ENCODE measurements at regions not wholly inside any gene's neighbourhood (a gene's known extent, or its start where the extent isn't known, plus 50 kb on each side); places are given as distances from the start of the nearest gene placed in this dataset.

DNA sequence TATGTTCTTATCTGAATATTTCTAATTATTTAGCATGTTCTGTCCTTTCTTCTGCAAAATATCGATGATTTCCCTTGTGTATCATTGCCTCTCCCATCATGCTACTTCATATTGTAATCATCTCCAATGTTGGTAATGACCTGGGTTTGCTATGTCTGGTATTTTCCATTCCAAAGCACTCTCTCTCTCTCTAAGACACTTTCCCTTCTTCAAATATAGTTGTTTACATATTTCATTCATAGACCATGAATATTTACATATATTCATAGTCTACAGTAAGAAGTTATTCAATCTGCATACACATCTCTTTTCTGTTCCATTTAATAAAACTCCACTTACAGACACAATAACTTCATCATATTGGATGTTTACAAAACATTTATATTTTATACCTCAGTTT is 1516.5 kb upstream of the FLRT2 start:
- Histone ChIP-seq H3K9me3 (ENCODE audit: control insufficient read depth in 1 of 2, insufficient read depth in 1 of 2, low read length in 2 of 2) (no peaks in the 10 kb centered on the region), H3K27ac (ENCODE audit: low read depth in 1 of 2, low read length in 2 of 2) (no peak overlapping the region), H3K4me1 (ENCODE audit: insufficient read depth, low read length) (no peaks in the 10 kb centered on the region), H3K27me3 (ENCODE audit: control insufficient read depth in 1 of 2, insufficient read depth in 2 of 2, low read length in 2 of 2) (no peaks in the 10 kb centered on the region), H3K36me3 (ENCODE audit: insufficient read depth, low read length) (no peaks in the 10 kb centered on the region), H3K4me3 (ENCODE audit: low read length) (no peak overlapping the region)
- Mint-ChIP-seq H3K4me3 (no peak overlapping the region), H3K4me1 (ENCODE audit: low read depth) (no peaks in the 10 kb centered on the region), H3K9me3 (peaks cover 9% of the 10 kb centered on the region), H3K27me3 (no peaks in the 10 kb centered on the region), H3K36me3 (ENCODE audit: low read depth) (no peaks in the 10 kb centered on the region), H3K27ac (no peak overlapping the region)
- CTCF ChIA-PET: no interaction called here
- ATAC-seq (ENCODE audit: poor library complexity) (no peak), DNase-seq (no peak)
- POLR2A ChIA-PET: no interaction called here
- intact Hi-C loops (cut with DNase I, micrococcal nuclease): no loop called here
- no peak for TF ChIP-seq CTCF (IDR thresholded peaks at IDR 0.05)

DNA sequence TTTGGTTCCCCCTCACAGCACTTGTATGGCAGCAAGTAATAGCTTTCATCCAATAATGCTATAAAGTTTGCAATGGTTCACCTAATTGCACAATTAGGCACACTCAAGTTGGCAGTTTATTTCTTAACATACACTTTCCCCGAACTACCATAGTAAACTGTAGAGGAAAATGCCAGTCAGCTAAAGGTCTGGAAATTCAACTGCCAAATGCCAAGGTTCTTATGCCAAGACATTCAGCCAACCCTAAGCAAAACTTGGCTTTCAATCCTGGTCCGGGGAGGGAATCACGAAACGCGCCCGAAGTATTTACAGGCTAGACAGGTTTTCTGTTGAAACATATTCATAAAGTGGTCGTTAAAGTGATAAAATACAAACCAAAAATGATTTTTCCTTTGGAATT is 1512.4 kb upstream of the FLRT2 start:
- ChIA-PET CTCF (no interaction called here), POLR2A (no interaction called here)
- Histone ChIP-seq H3K9me3 (ENCODE audit: control insufficient read depth in 1 of 2, insufficient read depth in 1 of 2, low read length in 2 of 2) (no peaks in the 10 kb centered on the region), H3K27ac (ENCODE audit: low read depth in 1 of 2, low read length in 2 of 2) (no peak overlapping the region), H3K4me1 (ENCODE audit: insufficient read depth, low read length) (no peaks in the 10 kb centered on the region), H3K27me3 (ENCODE audit: control insufficient read depth in 1 of 2, insufficient read depth in 2 of 2, low read length in 2 of 2) (no peaks in the 10 kb centered on the region), H3K4me3 (ENCODE audit: low read length) (no peak overlapping the region), H3K36me3 (ENCODE audit: insufficient read depth, low read length) (no peaks in the 10 kb centered on the region)
- intact Hi-C loops (cut with DNase I, micrococcal nuclease): no loop called here
- TF ChIP-seq CTCF (IDR thresholded peaks at IDR 0.05): no peak
- no peaks in the 10 kb centered on the region for H3K36me3 Mint-ChIP-seq (ENCODE audit: low read depth)
- no peaks in the 10 kb centered on the region for H3K4me1 Mint-ChIP-seq (ENCODE audit: low read depth)
- no peak overlapping the region for H3K27ac Mint-ChIP-seq
- H3K9me3 Mint-ChIP-seq: peaks cover 16% of the 10 kb centered on the region
- no peaks in the 10 kb centered on the region for H3K27me3 Mint-ChIP-seq
- no peak for ATAC-seq (ENCODE audit: poor library complexity)
- H3K4me3 Mint-ChIP-seq: no peak overlapping the region
- no peak for DNase-seq

DNA sequence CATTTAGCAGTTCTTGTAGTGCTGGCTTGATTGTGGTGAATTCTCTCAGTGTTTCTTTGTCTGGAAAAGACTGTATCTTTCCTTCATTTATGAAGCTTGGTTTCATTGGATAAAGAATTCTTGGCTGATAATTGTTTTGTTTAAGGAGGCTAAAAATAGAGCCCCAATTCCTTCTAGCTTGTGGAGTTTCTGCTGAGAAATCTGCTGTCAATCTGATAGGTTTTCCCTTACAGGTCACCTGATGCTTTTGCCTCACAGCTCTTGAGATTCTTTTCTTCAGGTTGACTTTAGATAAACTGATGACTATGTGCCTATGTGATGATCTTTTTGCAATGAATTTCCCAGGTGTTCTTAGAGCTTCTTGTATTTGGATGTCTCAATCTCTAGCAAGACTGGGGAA is 1508.5 kb upstream of the FLRT2 start:
- no peak overlapping the region for H3K27ac Mint-ChIP-seq
- H3K36me3 Mint-ChIP-seq (ENCODE audit: low read depth): no peaks in the 10 kb centered on the region
- POLR2A ChIA-PET: no interaction called here
- H3K27ac ChIP-seq (ENCODE audit: low read depth in 1 of 2, low read length in 2 of 2): no peak overlapping the region
- ATAC-seq (ENCODE audit: poor library complexity) (no peak), DNase-seq (no peak)
- H3K27me3 ChIP-seq (ENCODE audit: control insufficient read depth in 1 of 2, insufficient read depth in 2 of 2, low read length in 2 of 2): no peaks in the 10 kb centered on the region
- peaks cover 22% of the 10 kb centered on the region for H3K9me3 Mint-ChIP-seq
- CTCF ChIA-PET: interaction anchor here (1.2 kb wide), 1 partner anchor 10 kb away, joined by 3 read pairs; no protein-coding TSS in a partner anchor
- intact Hi-C loops (cut with DNase I, micrococcal nuclease): no loop called here
- TF ChIP-seq CTCF (IDR thresholded peaks at IDR 0.05): no peak
- H3K4me1 ChIP-seq (ENCODE audit: insufficient read depth, low read length): no peaks in the 10 kb centered on the region
- H3K4me3 Mint-ChIP-seq: no peak overlapping the region
- H3K4me1 Mint-ChIP-seq (ENCODE audit: low read depth): no peaks in the 10 kb centered on the region
- no peak overlapping the region for H3K4me3 ChIP-seq (ENCODE audit: low read length)
- H3K27me3 Mint-ChIP-seq: no peaks in the 10 kb centered on the region
- H3K36me3 ChIP-seq (ENCODE audit: insufficient read depth, low read length): no peaks in the 10 kb centered on the region
- no peaks in the 10 kb centered on the region for H3K9me3 ChIP-seq (ENCODE audit: control insufficient read depth in 1 of 2, insufficient read depth in 1 of 2, low read length in 2 of 2)

All from CD4-positive, alpha-beta T cell (primary cell).